T-cell (primary cell): ENCODE measurements at regions not wholly inside any gene's neighbourhood (a gene's known extent, or its start where the extent isn't known, plus 50 kb on each side); places are given as distances from the start of the nearest gene placed in this dataset.

ENCODE experiments used
- ATAC-seq, 4 experiments: fragments of 200-7000 bp in 3 of 4; fragments of 150-1000 bp in 1 of 4; cut with Tn5 transposase; replicated peaks in 1 of 4; 1 replicate in 3 of 4; 2 replicates in 1 of 4; pipeline ENCODE4 v1.10.0; 2021; ENCODE audit warnings: moderate library complexity in 3 of 4, mild to moderate bottlenecking in 2 of 4, moderate number of reproducible peaks in 1 of 4
- CTCF ChIA-PET, 2 donors: fragments of 300-600 bp; sonication (Branson Sonifier 250); formaldehyde crosslinking; loops; one replicate each; lab custom pipeline; 2022; ENCODE audit warnings: antibody characterized with exemption in 2 of 2; lab: Charles Lee
- POLR2A ChIA-PET, 2 donors: fragments of 300-600 bp; sonication (Branson Sonifier 250); formaldehyde crosslinking; loops; one replicate each; lab custom pipeline; 2022; ENCODE audit warnings: antibody characterized with exemption in 2 of 2; lab: Charles Lee
- DNase-seq, 35 experiments: peaks; one replicate each; pipeline versions ENCODE4 v3.0.0 to v3.0.0-alpha.2; 2013 to 2023
- H3K27ac ChIP-seq: one replicate; pipeline ENCODE4 v1.5.1; 2013; ENCODE audit warnings: low read length
- H3K27me3 ChIP-seq, 2 experiments: replicated peaks in 1 of 2; 1 replicate in 1 of 2; 2 replicates in 1 of 2; pipeline versions ENCODE4 v1.6.1 to v1.7.0; 2013; ENCODE audit warnings: low read length in 1 of 2, mixed read lengths in 1 of 2; ENCODE audit not compliant: control insufficient read depth in 2 of 2, insufficient read depth in 2 of 2; ENCODE audit errors: extremely low read depth in 1 of 2
- H3K36me3 ChIP-seq, 2 donors: 1 replicate in 1 of 2; 2 replicates in 1 of 2; pipeline versions ENCODE4 v1.6.1 to v1.7.0; 2013; ENCODE audit warnings: low read length in 1 of 2; ENCODE audit not compliant: control insufficient read depth in 2 of 2, insufficient read depth in 1 of 2; ENCODE audit errors: extremely low read depth in 1 of 2
- H3K4me1 ChIP-seq, 2 experiments: 1 replicate in 1 of 2; 2 replicates in 1 of 2; pipeline versions ENCODE4 v1.6.1 to v1.7.0; 2013; ENCODE audit warnings: low read length in 2 of 2, mixed read lengths in 1 of 2; ENCODE audit not compliant: insufficient read depth in 2 of 2, control insufficient read depth in 1 of 2; ENCODE audit errors: extremely low read depth in 1 of 2
- H3K4me3 ChIP-seq, 2 donors: 1 replicate in 1 of 2; 2 replicates in 1 of 2; pipeline versions ENCODE4 v1.5.1 to v1.7.0; 2013; ENCODE audit warnings: mild to moderate bottlenecking in 2 of 2, low read length in 1 of 2, moderate library complexity in 1 of 2; ENCODE audit not compliant: control insufficient read depth in 1 of 2; ENCODE audit errors: extremely low read depth in 1 of 2
- H3K9me3 ChIP-seq: 2 replicates; pipeline ENCODE4 v1.7.0; 2013
- H3K27ac Mint-ChIP-seq, 2 donors: one replicate each; pipeline ENCODE4 v1.8.0; 2020 to 2021; ENCODE audit warnings: mild to moderate bottlenecking in 2 of 2, mixed read lengths in 2 of 2
- H3K27me3 Mint-ChIP-seq, 2 donors: one replicate each; pipeline ENCODE4 v1.8.0; 2021 to 2022; ENCODE audit warnings: mixed read lengths in 2 of 2
- H3K36me3 Mint-ChIP-seq: one replicate; pipeline ENCODE4 v1.8.0; 2021; ENCODE audit warnings: mixed read lengths
- H3K4me1 Mint-ChIP-seq, 3 donors: one replicate each; pipeline ENCODE4 v1.8.0; 2020 to 2022; ENCODE audit warnings: mixed read lengths in 3 of 3, mild to moderate bottlenecking in 1 of 3
- H3K4me3 Mint-ChIP-seq, 3 donors: one replicate each; pipeline ENCODE4 v1.8.0; 2020 to 2022; ENCODE audit warnings: mild to moderate bottlenecking in 3 of 3, mixed read lengths in 3 of 3, moderate library complexity in 3 of 3
- H3K9me3 Mint-ChIP-seq, 3 donors: one replicate each; pipeline ENCODE4 v1.8.0; 2020 to 2022; ENCODE audit warnings: mixed read lengths in 3 of 3
- WGBS: methylation state at CpG from one replicate; pipeline ENCODE4 v1.1.5; 2013; ENCODE audit warnings: missing lambda C conversion rate; ENCODE audit not compliant: insufficient coverage; 5-methylcytosine and 5-hydroxymethylcytosine counted together

- H3K4me3 Mint-ChIP-seq, result no peak overlapping the region
- H3K27me3 Mint-ChIP-seq, result peaks cover 4 to 6% of the 10 kb centered on the region in 2 donors
- Histone ChIP-seq H3K27me3 (no peaks in the 10 kb centered on the region), H3K4me1 (no peaks in the 10 kb centered on the region), H3K4me3 (no peak overlapping the region), H3K27ac (no peak overlapping the region), H3K36me3 (no peaks in the 10 kb centered on the region), H3K9me3 (no peaks in the 10 kb centered on the region)
- DNase-seq (no peak), ATAC-seq (no peak)
- H3K36me3 Mint-ChIP-seq, result no peaks in the 10 kb centered on the region
- H3K4me1 Mint-ChIP-seq, result no peaks in the 10 kb centered on the region
- no peak overlapping the region for H3K27ac Mint-ChIP-seq
- POLR2A ChIA-PET, result no interaction called here
- H3K9me3 Mint-ChIP-seq, result no peaks in the 10 kb centered on the region
- CTCF ChIA-PET, result interaction anchor here in 1 of 2 donors (1.1 kb wide), 1 partner anchor 9 kb away, joined by 3 read pairs; no protein-coding TSS in a partner anchor
- no CpG with 5 or more reads among the region's 2 CpGs for WGBS
These were observed 135.3 kb downstream of the CETN3 start for GRCh38 chr5:90274216-90274615.

- H3K27me3 Mint-ChIP-seq, result peaks cover 0 to 3% of the 10 kb centered on the region in 2 donors
- no peak overlapping the region for H3K4me3 ChIP-seq
- no peaks in the 10 kb centered on the region for H3K9me3 ChIP-seq
- H3K27ac ChIP-seq, result no peak overlapping the region
- peaks cover 0 to 4% (median 0%) of the 10 kb centered on the region in 3 donors for H3K4me1 Mint-ChIP-seq
- no peaks in the 10 kb centered on the region for H3K9me3 Mint-ChIP-seq
- WGBS, result 85% methylated on average over 4 of the region's 8 CpGs
- H3K36me3 Mint-ChIP-seq, result no peaks in the 10 kb centered on the region
- no peak overlapping the region for H3K4me3 Mint-ChIP-seq
- no peaks in the 10 kb centered on the region for H3K27me3 ChIP-seq
- ATAC-seq (no peak), DNase-seq (no peak)
- no peaks in the 10 kb centered on the region for H3K36me3 ChIP-seq
- H3K27ac Mint-ChIP-seq, result no peak overlapping the region
- CTCF ChIA-PET, result interaction anchor here in 1 of 2 donors (3.1 kb wide), 1 partner anchor 1539 kb away, joined by 40 read pairs; no protein-coding TSS in a partner anchor
- no peaks in the 10 kb centered on the region for H3K4me1 ChIP-seq
- POLR2A ChIA-PET, result no interaction called here
These were observed 141.9 kb downstream of the CETN3 start for GRCh38 chr5:90267646-90268045.

- no peaks in the 10 kb centered on the region for H3K27me3 ChIP-seq
- Mint-ChIP-seq H3K4me3 (no peak overlapping the region), H3K36me3 (no peaks in the 10 kb centered on the region), H3K27ac (no peak overlapping the region), H3K27me3 (peaks cover 0 to 3% of the 10 kb centered on the region in 2 donors), H3K4me1 (peaks cover 0 to 4% (median 0%) of the 10 kb centered on the region in 3 donors), H3K9me3 (no peaks in the 10 kb centered on the region)
- no CpG with 5 or more reads among the region's 1 CpG for WGBS
- no peaks in the 10 kb centered on the region for H3K4me1 ChIP-seq
- no peaks in the 10 kb centered on the region for H3K36me3 ChIP-seq
- DNase-seq (no peak), ATAC-seq (no peak)
- ChIA-PET CTCF (interaction anchor here (0.6 to 3.1 kb wide), 10 partner anchors 9 to 1538 kb away, joined by 3 to 40 read pairs (median 3); no protein-coding TSS in a partner anchor), POLR2A (interaction anchor here in 1 of 2 donors (0.6 kb wide), 1 partner anchor 308 kb away, joined by 4 read pairs; no protein-coding TSS in a partner anchor)
- no peaks in the 10 kb centered on the region for H3K9me3 ChIP-seq
- H3K27ac ChIP-seq, result no peak overlapping the region
- no peak overlapping the region for H3K4me3 ChIP-seq
These were observed 144.1 kb downstream of the CETN3 start for GRCh38 chr5:90265545-90265857.

- H3K9me3 ChIP-seq, result no peaks in the 10 kb centered on the region
- DNase-seq (peak in 30 of 35 experiments; percentile 1 to 62 (median 16)), ATAC-seq (peak in 1 of 4 experiments; percentile 43)
- Mint-ChIP-seq H3K9me3 (no peaks in the 10 kb centered on the region), H3K27ac (no peak overlapping the region), H3K27me3 (peaks cover 0 to 3% of the 10 kb centered on the region in 2 donors), H3K4me1 (peaks cover 0 to 4% (median 0%) of the 10 kb centered on the region in 3 donors), H3K4me3 (no peak overlapping the region), H3K36me3 (no peaks in the 10 kb centered on the region)
- ChIA-PET CTCF (interaction anchor here (0.7 to 3.1 kb wide), 10 partner anchors 8 to 1537 kb away, joined by 3 to 40 read pairs (median 4); no protein-coding TSS in a partner anchor), POLR2A (interaction anchor here in 1 of 2 donors (0.6 kb wide), 1 partner anchor 308 kb away, joined by 4 read pairs; no protein-coding TSS in a partner anchor)
- no peaks in the 10 kb centered on the region for H3K4me1 ChIP-seq
- H3K27me3 ChIP-seq, result no peaks in the 10 kb centered on the region
- 29% methylated on average over 3 of the region's 9 CpGs for WGBS
- H3K27ac ChIP-seq, result no peak overlapping the region
- H3K36me3 ChIP-seq, result no peaks in the 10 kb centered on the region
- no peak overlapping the region for H3K4me3 ChIP-seq
These were observed 144.6 kb downstream of the CETN3 start for GRCh38 chr5:90264689-90265544.

GRCh38 chr5:90263102-90263820 lies 146.3 kb downstream of the CETN3 start:
- ChIA-PET POLR2A (no interaction called here), CTCF (interaction anchor here (0.6 to 2.0 kb wide), 5 partner anchors 11 to 1535 kb away, joined by 3 to 18 read pairs (median 11); no protein-coding TSS in a partner anchor)
- no peaks in the 10 kb centered on the region for H3K27me3 Mint-ChIP-seq
- Histone ChIP-seq H3K27ac (no peak overlapping the region), H3K4me3 (no peak overlapping the region), H3K9me3 (no peaks in the 10 kb centered on the region), H3K36me3 (no peaks in the 10 kb centered on the region), H3K27me3 (no peaks in the 10 kb centered on the region), H3K4me1 (no peaks in the 10 kb centered on the region)
- H3K4me1 Mint-ChIP-seq, result peaks cover 0 to 4% (median 0%) of the 10 kb centered on the region in 3 donors
- no peaks in the 10 kb centered on the region for H3K36me3 Mint-ChIP-seq
- DNase-seq (no peak), ATAC-seq (no peak)
- no peaks in the 10 kb centered on the region for H3K9me3 Mint-ChIP-seq
- WGBS, result 86% methylated on average over 7 of the region's 12 CpGs
- H3K27ac Mint-ChIP-seq, result no peak overlapping the region
- no peak overlapping the region for H3K4me3 Mint-ChIP-seq

GRCh38 chr5:90251447-90251846 lies 158.1 kb downstream of the CETN3 start:
- POLR2A ChIA-PET, result no interaction called here
- no peak overlapping the region for H3K4me3 ChIP-seq
- no peaks in the 10 kb centered on the region for H3K4me1 ChIP-seq
- Mint-ChIP-seq H3K27ac (no peak overlapping the region), H3K36me3 (no peaks in the 10 kb centered on the region), H3K9me3 (no peaks in the 10 kb centered on the region), H3K4me3 (no peak overlapping the region), H3K4me1 (no peaks in the 10 kb centered on the region), H3K27me3 (no peaks in the 10 kb centered on the region)
- no peaks in the 10 kb centered on the region for H3K36me3 ChIP-seq
- DNase-seq (no peak), ATAC-seq (no peak)
- no CpG with 5 or more reads among the region's 1 CpG for WGBS
- H3K27ac ChIP-seq, result no peak overlapping the region
- no peaks in the 10 kb centered on the region for H3K9me3 ChIP-seq
- CTCF ChIA-PET, result no interaction called here
- no peaks in the 10 kb centered on the region for H3K27me3 ChIP-seq
